Fibroblast of lung (primary cell): ENCODE measurements at regions not wholly inside any gene's neighbourhood (a gene's known extent, or its start where the extent isn't known, plus 50 kb on each side); places are given as distances from the start of the nearest gene placed in this dataset.

Source experiments
- DNase-seq, 2 donors: peaks; one replicate each; pipeline versions ENCODE4 v3.0.0 to v3.0.0-alpha.2; 2010; ENCODE audit warnings: low read depth in 2 of 2
- H2AFZ ChIP-seq: 2 replicates; pipeline ENCODE4 v1.5.1; 2012; ENCODE audit warnings: low read length, control low read depth, inconsistent platforms
- H3K27ac ChIP-seq: 2 replicates; pipeline ENCODE4 v1.5.1; 2011; ENCODE audit warnings: low read length, control low read depth; ENCODE audit not compliant: insufficient read depth
- H3K27me3 ChIP-seq: 2 replicates; pipeline ENCODE4 v1.5.1; 2011; ENCODE audit warnings: mild to moderate bottlenecking, low read length; ENCODE audit not compliant: control insufficient read depth, insufficient read depth
- H3K36me3 ChIP-seq: 2 replicates; pipeline ENCODE4 v1.5.1; 2011; ENCODE audit warnings: low read length; ENCODE audit not compliant: control insufficient read depth, insufficient read depth
- H3K4me1 ChIP-seq: 2 replicates; pipeline ENCODE4 v1.5.1; 2011; ENCODE audit warnings: low read length; ENCODE audit not compliant: control insufficient read depth, insufficient read depth; ENCODE audit errors: extremely low read depth
- H3K4me2 ChIP-seq: 2 replicates; pipeline ENCODE4 v1.5.1; 2011; ENCODE audit warnings: low read length, control low read depth; ENCODE audit not compliant: insufficient read depth; ENCODE audit errors: extremely low read depth
- H3K4me3 ChIP-seq, 4 experiments: fragments of 200-600 bp in 1 of 4; sonication (generic) in 1 of 4; replicated peaks in 1 of 4; 2 replicates each; pipeline ENCODE4 v1.5.1; 2011 to 2016; ENCODE audit warnings: low read length in 4 of 4, low read depth in 3 of 4, mild to moderate bottlenecking in 3 of 4, control low read depth in 2 of 4, inconsistent platforms in 1 of 4, mixed read lengths in 1 of 4; ENCODE audit not compliant: insufficient read depth in 1 of 4; ENCODE audit errors: control extremely low read depth in 1 of 4
- H3K79me2 ChIP-seq: 2 replicates; pipeline ENCODE4 v1.5.1; 2012; ENCODE audit warnings: mild to moderate bottlenecking, low read length, inconsistent platforms; ENCODE audit not compliant: control insufficient read depth, insufficient read depth
- H3K9ac ChIP-seq: 2 replicates; pipeline ENCODE4 v1.5.1; 2011; ENCODE audit warnings: mild to moderate bottlenecking, low read length, control low read depth; ENCODE audit not compliant: insufficient read depth
- H3K9me3 ChIP-seq: 2 replicates; pipeline ENCODE4 v1.5.1; 2012; ENCODE audit warnings: low read depth, low read length; ENCODE audit not compliant: control insufficient read depth, insufficient read depth
- H4K20me1 ChIP-seq: 2 replicates; pipeline ENCODE4 v1.5.1; 2011; ENCODE audit warnings: low read length; ENCODE audit not compliant: control insufficient read depth, insufficient read depth; ENCODE audit errors: extremely low read depth
- CTCF ChIP-seq, 2 donors: IDR thresholded peaks in 1 of 2; conservative IDR thresholded peaks in 1 of 2; 1 replicate in 1 of 2; 2 replicates in 1 of 2; pipeline ENCODE4 v1.5.1; 2011 to 2012; ENCODE audit warnings: low read length in 2 of 2, control low read depth in 1 of 2, inconsistent platforms in 1 of 2, low read depth in 1 of 2, mild to moderate bottlenecking in 1 of 2
- EZH2 ChIP-seq: IDR thresholded peaks from 2 replicates; pipeline ENCODE4 v1.5.1; 2012; ENCODE audit warnings: low read length, control low read depth, mild to moderate bottlenecking; ENCODE audit errors: missing control alignments

- TF ChIP-seq EZH2, result no peak
- no peak for TF ChIP-seq CTCF (conservative IDR thresholded peaks at IDR 0.05 in 1 of 2, IDR thresholded peaks at IDR 0.05 in 1 of 2; ENCODE audit: low read depth in 1 of 2, low read length in 2 of 2)
- H3K4me2 ChIP-seq, result no peak overlapping the region
- H3K27me3 ChIP-seq, result no peaks in the 10 kb centered on the region
- no peaks in the 10 kb centered on the region for H3K79me2 ChIP-seq
- DNase-seq, result no peak
- no peaks in the 10 kb centered on the region for H4K20me1 ChIP-seq
- no peak overlapping the region for H3K27ac ChIP-seq
- no peak overlapping the region for H3K9ac ChIP-seq
- H2AFZ ChIP-seq, result no peak overlapping the region
- H3K4me3 ChIP-seq, result no peak overlapping the region
- no peaks in the 10 kb centered on the region for H3K9me3 ChIP-seq
- no peaks in the 10 kb centered on the region for H3K36me3 ChIP-seq
- H3K4me1 ChIP-seq, result no peaks in the 10 kb centered on the region
These were observed 225.4 kb downstream of the MYCN start for GRCh38 chr2:16165518-16166326.

GRCh38 chr2:16162491-16163040, 222.2 kb downstream of the MYCN start:
- Histone ChIP-seq H3K4me1 (no peaks in the 10 kb centered on the region), H4K20me1 (no peaks in the 10 kb centered on the region), H3K4me3 (no peak overlapping the region), H2AFZ (no peak overlapping the region), H3K4me2 (no peak overlapping the region), H3K79me2 (no peaks in the 10 kb centered on the region), H3K9ac (no peak overlapping the region), H3K36me3 (no peaks in the 10 kb centered on the region), H3K27ac (no peak overlapping the region), H3K27me3 (no peaks in the 10 kb centered on the region), H3K9me3 (no peaks in the 10 kb centered on the region)
- TF ChIP-seq EZH2, result no peak
- TF ChIP-seq CTCF (conservative IDR thresholded peaks at IDR 0.05 in 1 of 2, IDR thresholded peaks at IDR 0.05 in 1 of 2; ENCODE audit: low read depth in 1 of 2, low read length in 2 of 2), result no peak
- DNase-seq, result no peak

GRCh38 chr2:16161768-16162490, 221.6 kb downstream of the MYCN start:
- H3K27ac ChIP-seq, result no peak overlapping the region
- TF ChIP-seq CTCF (conservative IDR thresholded peaks at IDR 0.05 in 1 of 2, IDR thresholded peaks at IDR 0.05 in 1 of 2; ENCODE audit: low read depth in 1 of 2, low read length in 2 of 2) (no peak), EZH2 (no peak)
- H3K4me1 ChIP-seq, result no peaks in the 10 kb centered on the region
- no peak overlapping the region for H3K4me2 ChIP-seq
- no peak for DNase-seq
- no peak overlapping the region for H3K4me3 ChIP-seq
- no peaks in the 10 kb centered on the region for H3K36me3 ChIP-seq
- no peaks in the 10 kb centered on the region for H4K20me1 ChIP-seq
- no peaks in the 10 kb centered on the region for H3K79me2 ChIP-seq
- no peaks in the 10 kb centered on the region for H3K27me3 ChIP-seq
- H2AFZ ChIP-seq, result no peak overlapping the region
- H3K9ac ChIP-seq, result no peak overlapping the region
- no peaks in the 10 kb centered on the region for H3K9me3 ChIP-seq
